Panc1 (cell line): ENCODE measurements at regions not wholly inside any gene's neighbourhood (a gene's known extent, or its start where the extent isn't known, plus 50 kb on each side); places are given as distances from the start of the nearest gene placed in this dataset.

Experiments
- CTCF ChIP-seq: fragments of 450-650 bp; IDR thresholded peaks from 2 replicates; pipeline ENCODE4 v1.5.1; 2017; ENCODE audit warnings: mild to moderate bottlenecking
- POLR2AphosphoS5 ChIP-seq: IDR thresholded peaks from 2 replicates; pipeline ENCODE4 v1.6.1; 2012; ENCODE audit warnings: mild to moderate bottlenecking, low read depth, low read length, moderate library complexity
- REST ChIP-seq, 2 experiments: IDR thresholded peaks; 2 replicates each; pipeline ENCODE4 v1.6.1; 2011 to 2012; ENCODE audit warnings: low read depth in 2 of 2, control low read depth in 1 of 2, low read length in 1 of 2, mild to moderate bottlenecking in 1 of 2, moderate library complexity in 1 of 2; ENCODE audit not compliant: insufficient read depth in 1 of 2
- SIN3A ChIP-seq: IDR thresholded peaks from 2 replicates; pipeline ENCODE4 v1.6.1; 2012; ENCODE audit warnings: low read depth, mild to moderate bottlenecking, low read length, moderate library complexity, borderline replicate concordance; ENCODE audit not compliant: insufficient read depth
- TCF7L2 ChIP-seq: IDR thresholded peaks from 2 replicates; pipeline ENCODE4 v1.6.1; 2011; ENCODE audit warnings: mild to moderate bottlenecking, low read depth, low read length, inconsistent platforms

GRCh38 chr11:43602670-43603069, 77.9 kb upstream of the HSD17B12 start:
- no peak for TF ChIP-seq CTCF
- TF ChIP-seq POLR2AphosphoS5, result no peak
- TF ChIP-seq SIN3A, result no peak
- no peak for TF ChIP-seq REST (IDR thresholded peaks at IDR 0.05; ENCODE audit: insufficient read depth in 1 of 2, low read depth in 2 of 2, low read length in 1 of 2)
- no peak for TF ChIP-seq TCF7L2
